Transverse colon (tissue), 4 donors: ENCODE measurements at regions not wholly inside any gene's neighbourhood (a gene's known extent, or its start where the extent isn't known, plus 50 kb on each side); places are given as distances from the start of the nearest gene placed in this dataset.

ENCODE experiments used
- EP300 ChIP-seq: sonication (generic); formaldehyde crosslinking; IDR thresholded peaks from one replicate; pipeline ENCODE4 v1.6.1; 2017; ENCODE audit warnings: antibody characterized with exemption, low read depth
- POLR2AphosphoS5 ChIP-seq, 3 donors: sonication (generic); formaldehyde crosslinking; IDR thresholded peaks; one replicate each; pipeline ENCODE4 v1.6.1; 2016; ENCODE audit warnings: antibody characterized with exemption in 3 of 3
- TF ChIP-seq, protein P1 (sequence below), 5 experiments: fragments of 200-600 bp in 3 of 5; fragments of 450-650 bp in 2 of 5; sonication (generic) in 3 of 5; IDR thresholded peaks; 1 replicate in 2 of 5; 2 replicates in 3 of 5; pipeline ENCODE4 v1.5.1; 2016 to 2017; ENCODE audit warnings: antibody characterized with exemption in 5 of 5, inconsistent platforms in 3 of 5, mild to moderate bottlenecking in 2 of 5, moderate library complexity in 1 of 5

DNA sequence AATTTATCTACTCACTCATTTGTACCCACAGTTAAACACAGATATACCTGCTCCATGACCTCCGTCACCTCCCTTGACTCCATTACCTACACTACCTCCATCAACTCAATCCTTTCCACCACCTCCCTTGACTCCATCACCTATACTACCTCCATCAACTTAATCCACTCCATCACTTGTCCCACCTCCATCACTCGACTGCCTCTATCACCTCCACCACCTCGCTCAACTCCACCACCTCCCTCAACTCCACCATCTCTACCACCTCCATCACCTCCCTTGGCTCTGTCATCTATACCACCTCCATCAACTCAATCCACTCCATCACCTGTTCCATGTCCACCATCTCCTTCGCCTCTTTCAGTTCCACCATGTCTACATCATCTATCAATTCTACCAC lies 51.3 kb upstream of the WNT7A start:
- TF ChIP-seq, protein P1, sequence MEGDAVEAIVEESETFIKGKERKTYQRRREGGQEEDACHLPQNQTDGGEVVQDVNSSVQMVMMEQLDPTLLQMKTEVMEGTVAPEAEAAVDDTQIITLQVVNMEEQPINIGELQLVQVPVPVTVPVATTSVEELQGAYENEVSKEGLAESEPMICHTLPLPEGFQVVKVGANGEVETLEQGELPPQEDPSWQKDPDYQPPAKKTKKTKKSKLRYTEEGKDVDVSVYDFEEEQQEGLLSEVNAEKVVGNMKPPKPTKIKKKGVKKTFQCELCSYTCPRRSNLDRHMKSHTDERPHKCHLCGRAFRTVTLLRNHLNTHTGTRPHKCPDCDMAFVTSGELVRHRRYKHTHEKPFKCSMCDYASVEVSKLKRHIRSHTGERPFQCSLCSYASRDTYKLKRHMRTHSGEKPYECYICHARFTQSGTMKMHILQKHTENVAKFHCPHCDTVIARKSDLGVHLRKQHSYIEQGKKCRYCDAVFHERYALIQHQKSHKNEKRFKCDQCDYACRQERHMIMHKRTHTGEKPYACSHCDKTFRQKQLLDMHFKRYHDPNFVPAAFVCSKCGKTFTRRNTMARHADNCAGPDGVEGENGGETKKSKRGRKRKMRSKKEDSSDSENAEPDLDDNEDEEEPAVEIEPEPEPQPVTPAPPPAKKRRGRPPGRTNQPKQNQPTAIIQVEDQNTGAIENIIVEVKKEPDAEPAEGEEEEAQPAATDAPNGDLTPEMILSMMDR (IDR thresholded peaks at IDR 0.05), result no peak
- TF ChIP-seq POLR2AphosphoS5 (IDR thresholded peaks at IDR 0.05), result no peak
- TF ChIP-seq EP300, result no peak
